NCI-H1436 (cell line): ENCODE measurements at regions not wholly inside any gene's neighbourhood (a gene's known extent, or its start where the extent isn't known, plus 50 kb on each side); places are given as distances from the start of the nearest gene placed in this dataset.
"Not testable (repeated sequence)": the region's sequence is repeated elsewhere in the genome, so short reads cannot be mapped to it uniquely, and the experiment has no call there.

Experiments
- DNase-seq: peaks from one replicate; lab custom pipeline; 2025; lab: John Stamatoyannopoulos, UW

DNA sequence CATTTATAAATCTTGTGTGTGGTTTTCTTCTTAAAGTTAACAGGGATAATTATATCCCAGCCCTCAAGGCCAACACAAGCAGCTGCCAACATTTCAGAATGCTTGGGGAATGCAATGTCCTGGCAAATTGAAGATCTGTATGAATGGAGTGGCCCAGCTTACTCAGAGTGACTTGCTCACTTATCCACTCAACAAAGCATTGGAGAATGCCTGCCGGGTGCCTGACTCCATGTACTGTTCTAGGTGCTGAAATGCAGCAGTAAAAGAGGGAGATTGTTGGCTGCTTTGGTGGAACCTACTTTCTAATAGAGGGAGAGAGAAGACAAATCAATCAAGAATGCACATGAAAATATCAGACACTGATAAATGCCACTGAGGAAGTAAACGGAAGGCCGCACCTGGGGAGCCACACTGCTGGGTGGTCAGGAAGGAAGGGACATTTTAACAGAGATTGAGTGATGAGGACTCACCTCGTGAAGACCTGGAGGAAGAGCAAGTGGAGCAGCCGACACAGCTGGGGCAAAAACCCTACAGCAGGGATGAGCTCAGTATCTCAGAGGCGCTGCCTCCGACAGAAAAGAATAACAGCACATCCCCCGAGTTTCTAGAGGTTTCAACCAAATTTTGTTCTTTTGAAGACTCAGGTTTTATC is 61.2 kb upstream of the VASH1 start:
- DNase-seq = no peak

DNA sequence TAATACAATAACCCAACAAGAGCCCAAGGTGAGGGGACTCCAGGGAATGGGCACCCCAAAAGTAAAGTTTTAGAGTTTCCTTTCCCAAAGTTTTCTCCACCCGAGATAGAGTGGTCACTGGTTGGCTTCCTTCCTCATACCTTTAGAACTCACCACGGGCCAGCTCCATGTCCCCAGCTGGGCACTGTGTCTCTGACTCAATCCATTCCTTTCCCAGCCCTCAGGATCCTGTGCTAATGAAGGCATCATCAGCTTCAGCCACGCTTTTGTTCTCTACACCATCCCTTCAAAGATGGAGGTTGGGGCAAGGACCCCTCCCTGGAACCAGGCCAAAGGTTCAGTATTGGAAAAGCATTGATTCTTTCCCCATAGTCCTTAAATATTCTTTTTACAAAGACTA is 59.8 kb upstream of the VASH1 start:
- no peak for DNase-seq

DNA sequence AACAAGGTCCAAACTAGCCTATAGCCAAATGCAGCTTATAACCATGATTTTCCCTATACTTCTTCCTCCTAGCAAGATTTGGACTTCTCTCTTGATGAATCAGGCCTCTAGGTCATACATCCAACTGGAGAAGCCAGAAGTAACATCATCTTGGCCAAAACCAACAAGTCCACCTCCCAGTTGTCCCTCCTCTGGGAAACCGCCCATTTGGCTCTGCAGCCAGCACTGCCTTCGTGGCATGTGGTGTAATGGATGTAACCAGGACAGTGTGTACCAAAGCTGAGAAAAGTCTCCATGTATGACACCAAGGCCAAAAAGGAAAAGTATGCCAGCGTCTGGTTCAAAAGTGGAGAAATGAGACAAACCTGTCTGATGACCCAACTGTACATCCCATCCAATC is 59.3 kb upstream of the VASH1 start:
- no peak for DNase-seq

DNA sequence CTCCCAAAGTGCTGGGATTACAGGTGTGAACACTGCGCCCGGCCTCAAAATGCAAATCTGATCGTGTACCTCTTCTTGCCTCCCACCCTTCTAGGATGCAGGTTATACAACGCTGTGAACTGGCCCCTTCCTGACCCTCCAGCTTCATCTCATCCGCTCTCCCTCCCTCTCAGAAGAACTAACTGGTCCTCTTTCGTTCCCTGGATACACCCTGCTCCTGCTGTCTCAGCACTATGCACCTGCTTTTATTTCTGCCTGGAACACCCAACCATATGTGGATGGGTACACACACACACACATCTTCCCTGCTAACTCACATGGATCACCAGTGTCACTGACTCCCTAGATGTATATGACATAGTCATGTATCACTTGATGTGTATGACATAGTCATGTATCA is 56.1 kb upstream of the VASH1 start:
- DNase-seq = no peak

DNA sequence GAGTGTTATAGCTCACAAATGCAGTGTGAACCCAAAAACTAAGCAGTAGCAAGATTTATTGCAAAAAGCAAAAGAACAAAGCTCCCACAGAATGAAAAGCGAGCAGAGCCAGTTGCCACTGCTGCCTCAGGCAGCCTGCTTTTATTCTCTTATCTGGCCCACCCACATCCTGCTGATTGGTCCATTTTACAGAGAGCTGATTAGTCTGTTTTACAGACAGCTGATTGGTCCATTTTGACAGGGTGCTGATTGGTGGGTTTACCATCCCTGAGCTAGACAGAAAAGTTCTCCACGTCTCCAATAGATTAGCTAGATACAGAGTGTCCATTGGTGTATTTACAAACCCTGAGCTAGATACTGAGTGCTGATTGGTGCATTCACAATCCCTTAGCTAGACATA is 55.1 kb upstream of the VASH1 start:
- DNase-seq = not testable (repeated sequence)

DNA sequence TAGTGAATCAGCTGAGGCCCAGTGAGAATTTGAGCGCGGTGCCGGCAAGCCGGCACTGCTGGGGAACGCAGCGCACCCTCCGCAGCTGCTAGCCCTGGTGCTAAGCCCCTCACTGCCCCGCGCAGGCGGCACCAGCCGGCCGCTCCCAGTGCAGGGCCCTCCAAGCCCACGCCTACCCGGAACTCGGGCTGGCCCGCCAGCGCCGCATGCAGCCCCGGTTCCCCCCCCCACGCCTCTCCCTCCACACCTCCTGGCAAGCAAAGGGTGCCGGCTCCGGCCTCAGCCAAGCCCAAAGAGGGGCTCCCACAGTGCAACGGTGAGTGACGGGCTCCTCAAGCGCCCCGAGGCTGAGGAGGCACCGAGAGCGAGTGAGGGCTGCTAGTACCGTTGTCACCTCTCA is 54.5 kb upstream of the VASH1 start:
- no peak for DNase-seq

DNA sequence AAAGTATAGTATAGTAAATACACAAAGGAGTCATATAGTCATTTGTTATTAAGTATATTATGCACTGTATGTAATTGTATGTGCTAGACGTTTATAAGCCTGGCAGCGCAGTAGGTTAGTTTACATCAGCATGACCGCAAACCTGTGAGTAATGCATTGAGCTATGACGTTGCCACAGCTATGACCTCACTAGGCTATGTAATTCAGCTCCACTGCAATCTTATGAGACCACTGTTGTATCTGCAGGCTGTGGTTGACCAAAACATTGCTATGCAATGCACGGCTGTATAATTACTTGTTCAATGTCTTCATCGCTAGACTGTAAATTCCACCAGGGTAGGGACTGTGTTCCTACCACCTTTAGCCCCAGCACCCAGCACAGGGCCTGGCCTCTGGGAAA is 53.2 kb upstream of the VASH1 start:
- no peak for DNase-seq

DNA sequence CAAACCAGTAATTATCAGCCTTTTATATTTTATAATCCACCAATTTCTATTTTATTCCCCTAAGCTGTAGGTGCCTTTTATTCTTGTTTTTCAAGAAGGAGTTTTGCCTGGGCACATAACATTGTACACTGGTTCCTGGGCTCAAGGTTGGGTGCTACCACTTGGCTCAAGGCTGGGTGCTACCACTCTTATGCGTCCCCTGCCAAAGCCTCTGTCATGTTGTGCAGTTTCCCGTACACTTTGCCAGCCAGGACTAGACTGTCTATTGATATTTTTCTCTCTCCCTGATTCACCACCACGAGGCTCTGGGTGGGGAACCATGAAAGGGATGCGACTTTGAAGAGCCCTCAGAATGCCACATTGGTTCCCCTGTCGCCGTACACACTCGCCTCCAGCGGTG is 52.5 kb upstream of the VASH1 start:
- no peak for DNase-seq

DNA sequence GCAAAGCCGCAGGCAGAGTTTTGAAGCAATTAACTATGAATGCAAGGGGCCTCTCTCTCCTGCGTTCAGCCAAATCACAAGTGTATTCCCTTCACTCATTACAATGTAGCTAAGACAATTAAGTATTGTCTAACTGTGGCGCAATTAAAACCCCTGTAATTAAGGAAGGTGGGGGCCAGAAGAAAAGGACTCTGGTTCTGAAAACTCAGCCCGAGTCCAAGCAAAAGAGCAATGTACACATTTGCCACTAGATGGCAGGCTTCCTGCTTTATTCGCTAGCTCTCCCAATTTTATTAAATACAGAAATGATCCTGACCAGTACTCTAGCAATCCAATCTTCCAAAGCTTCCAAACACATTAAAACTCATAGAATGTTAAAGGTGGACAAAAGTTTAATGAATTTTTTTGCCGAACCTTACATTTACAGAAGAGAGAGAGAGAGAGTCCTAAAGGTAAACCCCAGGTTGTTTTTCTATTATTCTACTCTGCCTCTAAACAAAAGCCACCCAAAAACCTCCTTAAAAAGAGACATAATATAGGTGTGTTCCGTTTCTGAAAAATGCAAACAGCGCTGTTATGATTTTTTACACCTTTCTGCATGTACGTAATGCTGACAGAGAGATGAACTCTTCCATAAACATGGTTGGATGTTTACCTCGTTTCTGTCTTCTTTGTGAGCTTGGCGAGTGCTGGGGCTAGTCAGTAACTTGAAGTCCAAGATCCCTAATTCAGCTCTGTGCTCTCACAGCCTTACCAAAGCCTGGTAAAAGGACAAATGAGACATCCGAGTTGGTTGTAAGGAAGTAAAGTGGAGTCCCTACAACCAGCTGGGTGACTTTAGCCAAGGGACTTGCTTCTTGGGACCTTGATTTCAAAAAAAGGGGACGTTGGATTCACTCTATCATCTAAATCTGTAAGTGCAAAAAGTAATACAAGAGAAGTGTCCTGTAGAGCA is 50.9 kb upstream of the VASH1 start:
- peak; percentile 43 for DNase-seq
